HG03469 (cell line): ENCODE measurements at regions not wholly inside any gene's neighbourhood (a gene's known extent, or its start where the extent isn't known, plus 50 kb on each side); places are given as distances from the start of the nearest gene placed in this dataset.

Experiments used
- ATAC-seq: cut with Tn5 transposase; IDR thresholded peaks from one replicate; pipeline ENCODE4 v1.9.1; 2021; ENCODE audit warnings: mild to moderate bottlenecking, moderate library complexity, moderate number of reproducible peaks; ENCODE audit not compliant: unreplicated experiment

GRCh38 chr3:72195895-72196294 is 410.9 kb upstream of the PROK2 start:
- ATAC-seq: no peak

DNA sequence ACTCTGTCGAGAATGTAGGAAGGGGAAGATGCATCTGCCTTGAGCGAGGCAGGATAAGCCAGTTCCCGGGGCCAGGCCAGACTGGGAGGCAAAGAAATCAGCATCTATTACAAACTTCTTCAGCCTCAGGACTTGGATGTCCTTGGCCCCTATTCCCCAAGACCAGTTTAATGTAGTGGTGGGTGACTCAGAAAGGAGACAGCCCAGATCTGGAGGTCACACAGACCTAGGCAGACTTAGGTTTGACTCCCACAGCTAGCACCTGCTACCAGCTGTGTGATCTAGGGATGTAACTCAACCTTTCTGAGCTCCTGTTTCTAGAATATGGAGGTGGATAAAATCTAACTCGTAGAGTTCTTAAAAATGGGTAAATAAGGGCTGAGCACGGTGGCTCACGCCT is 409.5 kb upstream of the PROK2 start:
- ATAC-seq: no peak

- no peak for ATAC-seq
Observed at GRCh38 chr3:72193771-72194430, 409.0 kb upstream of the PROK2 start.

- no peak for ATAC-seq
Observed at GRCh38 chr3:72192572-72192971, 407.6 kb upstream of the PROK2 start.

DNA sequence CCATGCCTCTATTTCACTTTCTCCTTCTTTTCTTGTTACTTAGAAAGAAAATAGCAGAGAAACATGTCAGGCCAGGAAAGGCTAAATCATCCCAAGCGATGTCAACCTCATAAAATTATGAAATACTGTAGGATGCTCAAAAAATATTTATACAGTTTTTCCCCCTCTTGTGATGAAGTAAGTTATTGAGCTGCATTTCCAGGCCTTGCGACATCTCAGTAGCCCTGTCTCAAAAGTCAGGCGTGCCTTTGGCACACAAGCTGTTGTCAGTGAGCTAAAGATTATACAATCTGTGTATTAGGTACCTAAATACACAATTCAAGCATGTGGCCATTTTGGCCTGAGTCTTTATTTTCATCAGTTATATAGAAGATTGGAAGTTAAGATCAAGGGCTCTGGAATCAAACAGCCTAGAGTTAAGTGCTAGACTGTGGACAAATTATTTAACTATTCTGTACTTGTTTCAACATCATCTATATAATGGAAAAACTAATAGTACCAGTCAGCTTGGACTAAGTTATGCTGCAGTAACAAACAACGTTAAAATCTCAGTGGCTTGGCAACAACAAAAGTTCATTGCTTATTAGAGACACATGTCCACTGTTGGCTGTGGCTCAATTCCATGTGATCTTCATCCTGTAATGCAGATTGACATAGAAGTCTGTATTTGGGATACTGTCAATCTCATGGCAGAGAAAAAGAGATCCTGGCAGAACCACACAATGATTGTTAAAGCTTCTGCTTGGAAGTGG is 406.4 kb upstream of the PROK2 start:
- ATAC-seq: no peak

DNA sequence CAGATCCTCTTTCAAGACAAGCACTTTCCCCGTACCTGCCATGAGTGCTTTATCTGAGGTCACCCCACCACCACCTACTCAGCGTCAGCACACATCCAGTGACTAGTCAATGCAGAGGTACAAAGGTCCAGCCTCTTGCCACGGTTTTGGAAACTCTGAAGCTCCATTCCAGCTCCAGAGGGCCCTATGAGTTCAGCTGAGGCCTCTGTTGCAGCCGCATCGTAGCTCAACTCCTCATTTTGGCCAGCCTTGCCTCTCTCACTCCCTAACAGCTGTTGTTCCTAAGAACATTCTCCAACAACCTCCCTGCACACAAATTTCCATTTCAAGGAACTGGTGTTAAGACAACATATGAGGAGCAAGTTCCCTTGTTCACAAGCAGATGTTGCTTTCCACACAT is 405.1 kb upstream of the PROK2 start:
- no peak for ATAC-seq

DNA sequence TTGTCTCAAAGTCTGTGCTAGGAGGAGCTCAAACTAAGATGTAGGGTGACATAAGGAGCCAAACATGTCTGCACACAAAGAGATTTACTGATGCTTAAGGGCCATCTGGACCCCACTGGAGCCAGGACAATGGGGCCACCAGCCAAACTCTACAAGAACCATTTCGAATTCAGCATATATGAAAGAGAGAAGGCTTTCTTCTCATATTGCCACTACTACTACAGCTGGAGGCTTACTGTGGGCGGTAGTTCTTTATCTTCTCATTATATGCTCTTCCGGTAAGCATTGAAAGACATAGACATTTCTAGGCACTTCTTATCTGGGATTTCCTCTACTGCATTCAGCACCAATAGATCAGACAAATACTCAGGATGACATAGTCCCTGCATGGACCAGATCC is 404.4 kb upstream of the PROK2 start:
- ATAC-seq: no peak

GRCh38 chr3:72188536-72188935 is 403.6 kb upstream of the PROK2 start:
- no peak for ATAC-seq

- no peak for ATAC-seq
Observed at GRCh38 chr3:72187131-72187530, 402.2 kb upstream of the PROK2 start.

DNA sequence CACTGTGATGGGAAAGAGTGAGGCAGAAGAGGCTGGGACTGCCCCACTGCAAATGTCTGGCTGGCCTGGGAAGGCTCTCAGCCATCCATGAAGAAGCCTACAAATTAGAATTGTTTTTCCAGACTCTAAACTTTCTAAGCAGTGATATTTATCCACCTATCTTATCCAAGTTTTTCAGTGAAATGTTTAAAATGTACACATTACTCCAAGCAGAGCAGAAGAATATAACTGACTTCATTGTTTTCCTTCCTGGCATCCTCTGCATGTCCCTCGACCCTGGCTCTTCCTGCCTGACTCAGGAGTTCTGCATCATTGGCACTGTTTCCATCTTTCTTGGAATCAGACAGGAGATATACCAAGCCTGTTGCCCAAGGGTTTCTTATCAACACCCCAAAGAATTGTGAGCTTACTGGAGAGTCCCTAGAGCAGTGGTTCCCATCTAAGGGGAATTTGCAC is 401.5 kb upstream of the PROK2 start:
- ATAC-seq: no peak

DNA sequence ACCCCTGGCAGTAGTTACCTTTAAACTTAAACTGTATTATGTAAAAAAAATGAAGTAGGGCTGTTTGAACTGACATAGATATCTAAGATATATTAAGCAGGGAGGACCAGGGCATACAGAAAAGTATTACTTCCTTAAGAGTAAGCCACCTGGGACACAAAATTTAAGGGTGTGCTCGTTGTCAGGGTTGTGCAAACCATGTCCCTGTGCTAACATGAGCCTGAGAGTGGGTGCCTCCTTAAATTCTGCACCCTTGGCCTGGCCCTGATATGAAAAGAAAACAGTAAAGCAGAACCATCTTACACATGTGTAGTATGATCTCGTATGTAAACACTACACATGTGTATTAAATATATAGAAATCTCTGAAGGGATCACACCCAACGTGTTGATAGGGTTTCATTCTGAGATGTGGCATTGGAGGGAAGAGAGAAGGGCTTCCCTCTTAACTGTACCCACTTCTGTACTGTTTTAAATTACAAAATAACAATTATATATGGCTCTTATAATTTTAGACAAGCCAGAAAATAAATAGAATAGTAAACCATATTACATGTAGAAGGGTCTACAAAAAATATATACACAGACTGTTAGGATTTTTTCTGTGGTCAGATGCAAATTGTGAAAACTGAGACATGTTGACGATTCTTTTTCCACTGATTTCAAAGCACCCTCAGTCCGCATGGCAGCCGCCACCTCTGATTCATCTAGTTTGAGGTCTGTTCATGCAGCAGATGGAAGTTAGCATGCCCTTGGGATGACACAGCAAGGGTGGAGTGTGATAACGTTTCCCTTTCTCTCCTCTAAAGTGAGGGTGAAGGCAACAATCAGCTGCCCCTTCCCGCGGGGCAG is 400.8 kb upstream of the PROK2 start:
- ATAC-seq: no peak

DNA sequence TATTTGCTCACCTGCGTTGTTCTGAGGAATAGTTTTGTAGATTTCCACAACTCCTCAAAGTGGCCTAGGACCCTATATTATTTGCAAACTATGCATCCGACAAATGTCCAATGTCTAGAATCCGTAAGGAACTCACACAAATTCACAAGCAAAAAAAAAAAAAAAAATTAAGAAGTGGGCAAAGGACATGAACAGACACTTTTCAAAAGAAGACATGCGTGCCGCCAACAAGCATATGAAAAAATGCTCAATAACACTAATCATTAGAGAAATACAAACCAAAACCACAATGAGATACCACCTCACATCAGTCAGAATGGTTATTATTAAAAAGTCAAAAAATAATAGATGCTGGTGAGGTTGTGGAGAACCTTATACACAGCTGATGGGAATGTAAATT is 398.5 kb upstream of the PROK2 start:
- ATAC-seq: no peak

GRCh38 chr3:72182206-72182605 is 397.3 kb upstream of the PROK2 start:
- ATAC-seq: no peak

GRCh38 chr3:72181251-72181650 is 396.3 kb upstream of the PROK2 start:
- ATAC-seq: no peak

GRCh38 chr3:72180405-72180804 is 395.5 kb upstream of the PROK2 start:
- no peak for ATAC-seq

DNA sequence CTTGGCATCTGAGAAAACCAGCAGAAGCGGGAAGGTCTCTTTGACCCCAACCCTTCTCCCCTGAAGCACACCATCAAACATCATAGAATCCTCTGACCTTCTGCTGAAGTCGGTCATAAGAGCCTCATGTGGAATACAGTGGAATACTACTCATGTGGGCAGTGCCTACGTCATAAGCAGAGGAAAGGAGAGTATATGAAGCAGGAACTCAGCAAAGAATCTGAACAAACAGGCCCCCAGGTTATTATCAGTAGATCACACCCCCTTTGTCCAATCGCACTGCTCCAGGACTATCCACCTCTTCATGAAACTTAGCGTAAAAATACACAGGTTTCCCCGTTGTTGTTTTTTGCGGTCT is 394.1 kb upstream of the PROK2 start:
- ATAC-seq: no peak

GRCh38 chr3:72178463-72179106 is 393.6 kb upstream of the PROK2 start:
- no peak for ATAC-seq

GRCh38 chr3:72177075-72178050 is 392.4 kb upstream of the PROK2 start:
- no peak for ATAC-seq

- peak; percentile 92 for ATAC-seq
Observed at GRCh38 chr3:72176537-72177041, 391.6 kb upstream of the PROK2 start.
